ENCODE measurements at regions not wholly inside any gene's neighbourhood (a gene's known extent, or its start where the extent isn't known, plus 50 kb on each side); places are given as distances from the start of the nearest gene placed in this dataset.
"Not testable (repeated sequence)": the region's sequence is repeated elsewhere in the genome, so short reads cannot be mapped to it uniquely, and the experiment has no call there.

DNA sequence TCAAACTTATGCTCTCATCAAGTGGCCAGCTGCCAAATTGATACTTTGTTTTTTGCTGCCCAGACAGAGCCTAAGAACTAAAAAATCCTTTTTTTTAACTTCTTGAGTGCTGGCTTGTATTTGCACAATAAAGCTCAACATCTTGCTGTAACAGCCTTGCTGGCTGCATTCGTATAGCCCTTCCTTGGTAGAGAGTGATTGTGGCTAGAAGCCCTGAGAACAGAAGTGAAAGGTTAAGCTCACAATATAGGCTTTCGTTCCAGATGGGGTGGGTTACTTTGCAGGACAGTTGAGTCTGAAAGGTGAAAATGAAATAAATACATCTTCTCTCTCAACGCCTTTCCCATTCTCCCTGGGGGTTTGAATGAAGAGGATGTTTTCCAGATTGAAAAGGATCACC lies 278.8 kb downstream of the HS3ST3B1 start:
- intact Hi-C loops (cut with micrococcal nuclease; ENCODE audit: unreplicated experiment), result no loop called here
- Mint-ChIP-seq H3K27me3 (ENCODE audit: insufficient read depth, unreplicated experiment) (peaks cover 3% of the 10 kb centered on the region), H3K27ac (ENCODE audit: unreplicated experiment) (no peak overlapping the region), H3K4me1 (ENCODE audit: low read depth, unreplicated experiment) (no peaks in the 10 kb centered on the region), H3K4me3 (ENCODE audit: unreplicated experiment) (no peak overlapping the region), H3K36me3 (ENCODE audit: insufficient read depth, unreplicated experiment) (no peaks in the 10 kb centered on the region), H3K9me3 (ENCODE audit: unreplicated experiment) (no peaks in the 10 kb centered on the region)
- H3K36me3 ChIP-seq (ENCODE audit: control insufficient read depth, insufficient read depth, low read length), result no peaks in the 10 kb centered on the region
- H3K9me3 ChIP-seq, result no peaks in the 10 kb centered on the region
- TF ChIP-seq, protein P1, sequence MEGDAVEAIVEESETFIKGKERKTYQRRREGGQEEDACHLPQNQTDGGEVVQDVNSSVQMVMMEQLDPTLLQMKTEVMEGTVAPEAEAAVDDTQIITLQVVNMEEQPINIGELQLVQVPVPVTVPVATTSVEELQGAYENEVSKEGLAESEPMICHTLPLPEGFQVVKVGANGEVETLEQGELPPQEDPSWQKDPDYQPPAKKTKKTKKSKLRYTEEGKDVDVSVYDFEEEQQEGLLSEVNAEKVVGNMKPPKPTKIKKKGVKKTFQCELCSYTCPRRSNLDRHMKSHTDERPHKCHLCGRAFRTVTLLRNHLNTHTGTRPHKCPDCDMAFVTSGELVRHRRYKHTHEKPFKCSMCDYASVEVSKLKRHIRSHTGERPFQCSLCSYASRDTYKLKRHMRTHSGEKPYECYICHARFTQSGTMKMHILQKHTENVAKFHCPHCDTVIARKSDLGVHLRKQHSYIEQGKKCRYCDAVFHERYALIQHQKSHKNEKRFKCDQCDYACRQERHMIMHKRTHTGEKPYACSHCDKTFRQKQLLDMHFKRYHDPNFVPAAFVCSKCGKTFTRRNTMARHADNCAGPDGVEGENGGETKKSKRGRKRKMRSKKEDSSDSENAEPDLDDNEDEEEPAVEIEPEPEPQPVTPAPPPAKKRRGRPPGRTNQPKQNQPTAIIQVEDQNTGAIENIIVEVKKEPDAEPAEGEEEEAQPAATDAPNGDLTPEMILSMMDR (IDR thresholded peaks at IDR 0.05; ENCODE audit: insufficient read depth in 1 of 2, low read depth in 1 of 2, low read length in 1 of 2, severe bottlenecking in 1 of 2, unreplicated experiment in 1 of 2), result no peak
- no TSS peak for BruUV-seq (replicated peaks)
- CTCF ChIA-PET, result no interaction called here
- H3K27me3 ChIP-seq (replicated peaks; ENCODE audit: control insufficient read depth, insufficient read depth, low read length), result no peaks in the 10 kb centered on the region
- H3K4me1 ChIP-seq, result no peaks in the 10 kb centered on the region
- no peak for DNase-seq
- POLR2A ChIA-PET, result no interaction called here
- H3K4me3 ChIP-seq (ENCODE audit: low read depth, low read length), result no peak overlapping the region

DNA sequence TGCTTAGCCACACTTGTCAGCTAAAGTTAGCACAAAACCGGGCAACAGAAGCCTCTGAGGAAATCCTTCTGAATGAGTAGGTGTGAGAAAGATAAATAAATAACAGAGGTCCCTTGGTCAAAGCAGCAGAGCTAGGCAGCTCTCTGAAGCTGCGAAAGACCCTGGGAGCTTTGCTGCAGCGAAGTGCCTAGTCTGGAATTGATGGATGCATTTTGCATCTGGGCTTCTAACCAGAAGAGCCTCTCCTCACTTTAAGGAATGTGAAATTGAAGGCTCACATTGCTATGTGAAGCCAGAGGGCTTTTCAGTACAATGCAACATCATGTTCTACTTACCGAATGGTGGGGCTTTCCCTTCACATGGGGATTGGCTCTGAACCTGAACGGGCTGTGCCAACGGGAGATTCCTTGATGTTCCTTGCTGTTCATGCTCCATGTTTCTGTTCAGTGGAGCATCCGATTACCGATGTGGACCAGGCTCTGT lies 274.6 kb downstream of the HS3ST3B1 start:
- Mint-ChIP-seq H3K4me1 (ENCODE audit: low read depth, unreplicated experiment) (no peaks in the 10 kb centered on the region), H3K4me3 (ENCODE audit: unreplicated experiment) (no peak overlapping the region), H3K27me3 (ENCODE audit: insufficient read depth, unreplicated experiment) (peaks cover 3% of the 10 kb centered on the region), H3K9me3 (ENCODE audit: unreplicated experiment) (no peaks in the 10 kb centered on the region), H3K27ac (ENCODE audit: unreplicated experiment) (no peak overlapping the region), H3K36me3 (ENCODE audit: insufficient read depth, unreplicated experiment) (no peaks in the 10 kb centered on the region)
- intact Hi-C loops (cut with micrococcal nuclease; ENCODE audit: unreplicated experiment), result no loop called here
- no TSS peak for BruUV-seq (replicated peaks)
- DNase-seq, result no peak
- ChIA-PET CTCF (no interaction called here), POLR2A (no interaction called here)
- Histone ChIP-seq H3K27me3 (replicated peaks; ENCODE audit: control insufficient read depth, insufficient read depth, low read length) (no peaks in the 10 kb centered on the region), H3K36me3 (ENCODE audit: control insufficient read depth, insufficient read depth, low read length) (no peaks in the 10 kb centered on the region), H3K9me3 (no peaks in the 10 kb centered on the region), H3K4me3 (ENCODE audit: low read depth, low read length) (no peak overlapping the region), H3K4me1 (no peaks in the 10 kb centered on the region)
- TF ChIP-seq, protein P1 (IDR thresholded peaks at IDR 0.05; ENCODE audit: insufficient read depth in 1 of 2, low read depth in 1 of 2, low read length in 1 of 2, severe bottlenecking in 1 of 2, unreplicated experiment in 1 of 2), result no peak

DNA sequence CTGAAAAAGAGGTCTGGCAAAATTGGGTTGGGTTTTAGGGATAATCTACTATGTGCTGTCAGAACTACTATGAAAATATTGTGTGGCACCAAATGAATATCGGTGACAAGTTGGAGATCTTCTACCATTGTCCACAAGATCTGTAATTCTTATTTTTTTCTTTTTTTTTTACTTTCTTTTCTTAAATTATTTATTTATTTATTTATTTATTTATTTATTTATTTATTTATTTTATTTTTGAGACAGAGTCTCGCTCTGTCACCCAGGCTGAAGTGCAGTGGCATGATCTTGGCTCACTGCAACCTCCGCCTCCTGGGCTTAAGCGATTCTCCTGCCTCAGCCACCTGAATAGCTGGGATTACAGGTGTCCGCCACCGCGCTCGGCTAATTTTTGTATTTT lies 259.4 kb downstream of the HS3ST3B1 start:
- H3K4me3 Mint-ChIP-seq (ENCODE audit: unreplicated experiment); H3K4me1 Mint-ChIP-seq (ENCODE audit: low read depth, unreplicated experiment); H3K27me3 Mint-ChIP-seq (ENCODE audit: insufficient read depth, unreplicated experiment); CTCF ChIA-PET; DNase-seq; H3K4me3 ChIP-seq (ENCODE audit: low read depth, low read length); H3K9me3 ChIP-seq; H3K4me1 ChIP-seq; intact Hi-C loops (cut with micrococcal nuclease; ENCODE audit: unreplicated experiment); H3K27me3 ChIP-seq (replicated peaks; ENCODE audit: control insufficient read depth, insufficient read depth, low read length); H3K36me3 Mint-ChIP-seq (ENCODE audit: insufficient read depth, unreplicated experiment); H3K9me3 Mint-ChIP-seq (ENCODE audit: unreplicated experiment); BruUV-seq (replicated peaks); H3K27ac Mint-ChIP-seq (ENCODE audit: unreplicated experiment); POLR2A ChIA-PET; H3K36me3 ChIP-seq (ENCODE audit: control insufficient read depth, insufficient read depth, low read length): not testable (repeated sequence)

Measured in Caco-2 (cell line).